Stimulated activated CD4-positive, alpha-beta T cell treated with anti-CD3 and anti-CD28 coated beads, Interleukin-1b, Interleukin-23, amount 100 ng/mL, for 4 hours (primary cell): ENCODE measurements at regions not wholly inside any gene's neighbourhood (a gene's known extent, or its start where the extent isn't known, plus 50 kb on each side); places are given as distances from the start of the nearest gene placed in this dataset.

Experiments
- DNase-seq, 2 donors: peaks; one replicate each; pipeline ENCODE4 v3.0.0-alpha.2; 2020; ENCODE audit warnings: low read depth in 2 of 2

DNA sequence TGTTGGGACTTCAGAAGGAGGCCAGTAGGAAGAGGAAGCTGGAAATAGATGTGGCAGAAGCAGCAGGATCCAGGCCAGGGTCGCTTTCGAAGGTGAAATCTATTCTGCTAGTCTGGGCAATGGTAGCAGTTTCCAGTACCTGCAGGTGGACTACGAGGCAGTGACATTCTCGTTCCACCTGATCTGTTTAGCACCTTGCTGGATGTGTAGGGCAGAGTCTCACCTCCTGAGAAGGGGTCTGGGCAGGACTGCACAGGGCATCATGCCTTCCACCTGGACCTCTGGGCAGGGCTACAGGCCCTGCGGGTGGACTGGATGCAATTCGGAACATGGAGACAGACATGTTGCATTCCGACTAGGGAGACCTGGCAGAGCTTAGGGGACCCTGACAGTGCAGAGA is 254.8 kb upstream of the ZNF32 start:
- no peak for DNase-seq

DNA sequence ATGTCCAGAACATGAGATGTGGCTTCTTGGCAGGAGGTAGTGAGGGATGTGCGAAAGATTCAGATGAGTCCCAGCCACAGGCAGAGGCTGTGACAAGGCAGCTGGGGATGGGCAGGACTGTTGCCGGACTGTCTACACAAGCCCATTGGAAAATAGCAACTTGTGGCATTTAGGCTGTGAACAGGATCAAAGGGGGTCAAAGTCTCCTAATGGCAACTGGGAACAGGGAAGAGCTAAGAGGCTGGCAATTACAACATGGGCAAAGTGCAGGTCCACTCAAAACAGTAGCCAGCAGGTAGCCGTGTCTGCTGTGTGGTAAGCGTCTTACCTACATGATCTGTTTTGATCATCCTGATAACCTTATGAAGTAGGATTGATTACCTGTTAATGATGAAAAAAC is 254.2 kb upstream of the ZNF32 start:
- DNase-seq, result no peak

DNA sequence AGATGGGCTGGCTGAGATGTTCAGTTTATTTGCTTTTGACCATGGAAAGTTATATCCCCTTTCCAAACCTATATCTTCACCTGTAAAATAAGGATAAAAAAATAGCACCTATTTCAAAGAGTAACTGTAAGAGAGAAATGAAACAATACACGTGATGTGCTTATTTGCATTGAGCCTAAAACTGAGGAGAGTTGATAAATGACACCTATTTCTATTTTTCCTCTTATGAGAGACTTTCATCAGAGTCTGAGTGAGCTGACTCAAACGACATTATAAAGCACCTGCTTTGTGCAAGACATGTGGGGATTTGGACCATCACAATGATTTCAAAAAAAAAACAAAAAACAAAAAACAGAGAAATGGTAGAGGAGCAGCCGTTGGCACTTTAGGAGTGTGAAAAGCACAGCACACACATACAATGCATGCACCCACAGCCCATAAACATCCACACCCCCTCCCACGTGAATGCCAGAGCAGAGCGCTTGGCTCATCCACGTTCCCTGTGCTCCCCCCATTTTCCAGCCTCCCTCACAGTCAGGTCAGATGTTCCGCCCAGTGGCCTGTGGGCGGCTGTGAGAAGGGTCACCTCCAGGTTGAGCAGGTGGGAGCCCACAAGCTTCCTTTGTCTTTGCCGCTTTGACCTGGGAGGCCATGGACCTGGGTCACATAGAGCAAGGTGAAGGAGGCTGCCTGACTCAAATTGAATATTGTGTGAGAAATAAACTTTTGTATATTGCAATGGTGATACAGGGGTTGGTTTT is 253.2 kb upstream of the ZNF32 start:
- DNase-seq, result no peak

DNA sequence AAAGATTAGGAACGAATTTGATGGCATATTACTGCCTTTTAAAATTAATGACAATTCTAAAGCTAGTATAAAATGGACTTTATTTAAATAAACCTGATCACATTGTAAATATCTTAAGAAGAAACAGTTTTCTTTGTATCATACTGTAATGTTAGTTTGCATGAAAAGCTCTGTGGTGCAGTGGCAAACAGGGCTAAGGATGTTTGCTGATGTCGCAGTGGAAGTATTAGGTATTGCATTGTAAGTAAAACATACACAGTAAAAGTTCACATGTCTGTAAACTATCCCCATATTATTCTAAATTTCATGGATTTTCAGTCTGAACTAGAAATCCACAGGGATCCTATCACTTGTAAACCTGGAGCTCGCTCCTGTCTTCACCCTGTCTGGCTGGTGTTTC is 252.6 kb upstream of the ZNF32 start:
- DNase-seq, result no peak

DNA sequence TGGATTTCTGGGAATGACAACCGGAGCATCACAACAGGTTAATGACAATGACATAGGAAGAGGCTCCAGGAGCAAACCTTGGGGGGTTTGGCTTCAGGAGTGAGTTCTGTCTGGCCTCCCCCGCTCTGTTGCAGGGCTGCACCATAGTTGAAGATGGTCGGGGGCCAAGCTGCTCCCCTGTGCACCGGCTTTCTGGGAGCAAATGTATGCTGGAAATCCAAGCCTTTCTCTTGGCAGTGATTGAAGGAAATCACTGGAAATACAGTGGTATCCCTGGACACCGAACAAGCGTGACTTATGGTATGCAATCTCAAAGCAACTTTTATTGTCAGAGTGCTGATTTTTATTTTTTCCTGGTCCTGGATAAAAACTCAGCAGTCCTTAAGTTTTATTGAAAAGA is 251.9 kb upstream of the ZNF32 start:
- DNase-seq, result no peak

DNA sequence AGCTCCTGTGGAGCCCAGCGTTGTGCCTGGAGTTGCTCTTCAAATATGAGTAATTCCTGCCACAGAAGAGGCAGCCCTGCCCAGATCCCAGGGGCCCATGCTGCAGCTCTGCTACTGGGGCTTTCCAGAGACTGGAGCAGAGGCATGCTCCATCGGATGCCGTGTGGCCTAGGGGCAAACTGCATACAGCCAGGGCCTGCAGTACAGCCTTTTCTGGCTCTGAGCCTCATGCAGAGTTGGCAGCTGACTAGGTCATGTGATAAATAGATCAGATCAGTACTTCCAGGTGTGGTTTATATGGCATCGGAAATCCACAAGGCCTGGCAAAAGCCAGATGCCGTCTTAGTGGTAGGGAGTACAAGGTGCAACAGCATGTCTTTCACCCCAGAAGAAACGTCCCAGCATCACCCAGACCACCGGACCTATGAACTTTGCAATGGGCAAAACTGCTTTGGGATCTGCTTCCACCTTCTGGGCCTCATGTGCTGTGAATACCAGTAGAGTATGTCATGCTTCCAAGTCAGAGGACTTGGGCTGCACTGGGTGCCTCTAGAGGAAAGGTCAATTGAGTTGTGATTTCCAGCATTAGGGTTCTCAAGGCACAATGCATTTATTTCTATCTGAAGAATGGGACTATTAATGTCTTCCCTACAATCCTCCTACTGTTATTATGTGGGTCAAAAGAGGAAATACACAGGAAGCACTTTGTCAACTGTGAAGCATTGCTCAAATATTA is 250.7 kb upstream of the ZNF32 start:
- DNase-seq, result no peak

DNA sequence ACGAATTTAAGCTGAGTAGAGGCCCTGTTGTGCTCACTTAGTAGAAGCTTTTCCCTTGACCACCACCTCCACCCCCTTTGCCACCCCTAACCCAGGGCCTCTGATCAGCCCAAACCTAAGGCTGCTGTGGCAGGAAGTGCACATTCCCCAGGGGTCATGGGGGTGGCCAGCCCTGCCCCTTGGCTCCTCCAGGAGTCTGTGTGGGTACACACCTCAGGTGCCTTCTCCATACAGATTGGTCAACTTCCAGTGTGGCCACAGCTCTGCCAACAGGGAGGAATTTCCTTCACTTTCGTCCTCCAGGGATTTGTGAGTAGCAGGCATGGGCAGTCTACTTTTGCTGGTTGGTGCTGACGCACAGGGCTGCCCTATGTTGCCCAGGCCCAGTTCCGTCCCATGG is 249.9 kb upstream of the ZNF32 start:
- DNase-seq, result no peak

DNA sequence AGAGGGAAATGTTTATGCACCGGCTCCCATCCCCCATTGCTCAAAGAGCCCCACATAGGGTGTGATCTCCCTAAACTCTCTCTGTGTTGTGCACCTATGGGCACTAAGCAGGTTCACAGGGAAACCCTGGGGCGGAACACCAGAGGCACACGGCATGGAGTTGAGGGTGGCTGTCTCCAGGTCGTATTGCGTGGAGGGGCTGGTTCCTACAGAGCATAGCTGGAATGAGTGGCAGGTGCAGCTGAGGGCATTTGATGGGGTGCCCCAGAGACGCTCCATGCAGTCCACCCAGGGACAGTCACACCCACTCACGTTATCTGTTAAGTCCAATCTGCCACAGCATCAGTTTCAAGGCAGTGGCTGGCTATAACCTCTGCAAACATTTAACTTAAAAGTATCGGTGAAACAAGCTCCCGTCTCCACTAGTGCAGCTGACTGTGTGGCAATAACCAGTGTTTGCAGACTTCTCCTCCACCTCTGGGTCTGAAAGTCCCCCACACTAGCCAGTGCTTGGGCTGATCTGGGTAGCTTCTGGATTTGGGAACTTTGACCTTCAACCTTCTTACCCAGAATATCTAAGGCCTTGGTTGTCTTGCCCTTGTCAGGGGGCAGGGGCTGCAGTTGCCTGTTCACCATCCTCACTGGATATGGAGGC is 249.2 kb upstream of the ZNF32 start:
- DNase-seq, result no peak

DNA sequence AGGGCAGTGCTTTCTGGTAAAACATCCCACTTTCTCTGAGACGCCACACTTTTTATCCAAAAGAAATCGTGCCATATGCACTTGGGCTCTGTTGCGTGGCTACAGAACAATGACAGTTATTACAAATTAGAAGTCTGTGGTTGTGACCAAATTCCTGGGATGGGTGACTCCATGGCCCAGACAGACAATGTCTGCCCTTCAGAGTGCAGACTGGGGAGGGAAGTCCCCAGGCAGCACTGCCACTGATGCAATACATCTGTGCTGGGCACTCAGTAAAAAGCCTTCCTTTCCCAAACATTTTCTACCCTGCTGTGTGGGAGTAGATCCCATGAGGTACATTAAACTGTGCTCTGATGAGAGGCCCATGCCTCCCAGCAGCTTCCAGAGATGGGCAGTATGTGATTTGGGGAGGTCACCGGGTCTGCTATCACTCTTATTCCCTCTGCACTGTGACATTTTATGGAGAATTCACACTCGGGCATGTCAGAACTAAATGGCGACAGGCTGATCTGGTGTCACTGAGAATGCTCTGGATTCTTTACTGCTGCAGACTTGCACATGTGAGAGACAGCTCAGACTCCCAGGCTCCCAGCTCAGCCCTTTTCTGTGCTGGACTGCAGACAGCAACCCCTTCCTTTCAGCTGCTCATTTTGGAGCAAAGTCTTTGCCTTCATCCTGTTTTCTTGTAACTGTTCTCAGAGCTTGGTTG is 243.5 kb upstream of the ZNF32 start:
- DNase-seq, result no peak

DNA sequence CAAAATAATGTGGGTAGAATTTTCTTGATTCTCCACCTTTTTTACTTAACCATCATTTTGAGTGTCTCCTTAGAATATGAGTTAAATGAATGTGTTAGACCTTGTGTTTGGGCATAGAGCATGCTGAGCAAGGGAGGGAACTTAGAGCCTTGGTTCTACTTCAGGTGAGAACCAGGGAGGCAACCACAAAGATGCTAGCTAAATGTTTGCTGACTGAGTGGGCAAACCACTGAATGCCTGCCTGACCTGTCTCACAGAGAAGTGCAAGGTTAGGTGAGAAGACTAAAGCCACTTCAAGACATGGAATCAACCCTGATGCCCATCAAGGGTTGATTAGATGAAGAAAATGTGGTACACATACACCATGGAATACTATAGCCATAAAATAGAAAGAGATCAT is 242.6 kb upstream of the ZNF32 start:
- no peak for DNase-seq

DNA sequence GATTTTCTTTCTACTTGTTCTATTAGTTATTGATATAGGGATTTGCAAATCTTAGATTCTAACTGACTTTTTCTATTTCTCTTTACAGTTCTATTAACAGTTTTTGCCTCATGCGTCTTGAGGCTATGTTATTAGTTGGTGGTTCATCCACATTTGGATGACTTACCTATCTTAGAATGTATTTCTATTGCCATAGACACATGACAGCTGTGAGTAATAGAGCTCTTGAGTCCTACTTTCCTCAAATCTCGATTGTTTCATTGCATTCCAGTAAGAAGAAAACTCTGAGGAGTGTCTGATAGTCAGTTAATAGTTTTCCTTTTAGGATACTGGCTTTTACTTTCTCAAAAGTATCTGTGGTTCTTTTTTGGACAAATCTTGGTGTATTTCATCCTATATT is 241.4 kb upstream of the ZNF32 start:
- no peak for DNase-seq

DNA sequence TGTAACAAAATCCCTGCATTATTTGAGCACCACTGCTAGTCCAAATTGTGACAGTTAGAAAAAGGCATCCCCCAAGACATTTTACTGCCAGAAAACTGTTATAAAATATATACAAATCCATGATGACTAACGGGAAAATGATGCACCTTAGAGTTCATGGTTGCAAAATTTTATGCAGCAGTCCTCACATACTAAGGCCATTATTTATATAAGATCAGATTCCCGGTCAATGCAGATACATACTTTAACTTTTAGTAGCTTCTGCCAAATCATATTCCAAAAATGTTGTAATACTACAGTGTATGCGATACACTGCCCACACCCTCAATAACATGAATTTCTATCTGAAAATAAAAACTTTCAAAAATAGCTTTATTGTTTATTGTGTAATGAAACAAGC is 239.9 kb upstream of the ZNF32 start:
- DNase-seq, result no peak

DNA sequence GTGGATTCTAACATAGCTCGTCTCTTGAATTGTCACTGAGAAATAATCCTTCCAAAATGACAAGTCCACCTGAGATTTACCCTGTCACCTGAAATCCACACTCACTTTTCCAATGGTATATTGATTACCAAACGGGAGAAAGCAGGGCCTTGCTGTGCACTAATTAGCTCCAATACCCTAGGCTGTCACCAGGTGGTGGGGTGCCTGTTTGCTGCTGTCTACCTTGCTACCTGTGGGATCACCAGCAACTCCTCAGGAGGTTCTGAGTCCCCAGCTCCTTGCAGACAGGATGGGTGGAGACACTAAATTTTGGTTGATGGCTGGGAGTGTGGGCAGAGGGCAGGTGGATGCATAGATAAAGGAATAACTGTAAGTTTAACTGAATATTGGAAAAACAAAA is 237.2 kb upstream of the ZNF32 start:
- DNase-seq, result no peak

DNA sequence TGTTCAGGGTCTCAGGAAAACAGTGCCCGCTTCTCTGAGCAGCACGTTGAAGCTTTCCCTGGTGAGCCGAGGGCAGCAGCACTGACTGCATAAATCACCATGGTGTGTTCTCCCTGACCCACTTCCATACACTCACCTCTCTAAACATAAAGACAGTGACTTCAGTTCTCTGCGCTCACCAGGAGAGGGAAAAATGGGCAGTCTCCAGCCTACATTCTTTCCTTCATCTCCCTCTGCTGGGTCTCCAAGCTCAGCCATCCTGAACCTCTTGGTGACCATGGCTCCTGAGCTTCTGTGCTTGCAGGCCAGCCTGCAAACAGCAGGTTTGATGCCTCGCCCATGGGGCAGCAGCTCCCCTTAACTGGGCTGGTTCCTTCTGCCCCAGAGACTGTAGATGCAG is 236.6 kb upstream of the ZNF32 start:
- DNase-seq, result no peak

DNA sequence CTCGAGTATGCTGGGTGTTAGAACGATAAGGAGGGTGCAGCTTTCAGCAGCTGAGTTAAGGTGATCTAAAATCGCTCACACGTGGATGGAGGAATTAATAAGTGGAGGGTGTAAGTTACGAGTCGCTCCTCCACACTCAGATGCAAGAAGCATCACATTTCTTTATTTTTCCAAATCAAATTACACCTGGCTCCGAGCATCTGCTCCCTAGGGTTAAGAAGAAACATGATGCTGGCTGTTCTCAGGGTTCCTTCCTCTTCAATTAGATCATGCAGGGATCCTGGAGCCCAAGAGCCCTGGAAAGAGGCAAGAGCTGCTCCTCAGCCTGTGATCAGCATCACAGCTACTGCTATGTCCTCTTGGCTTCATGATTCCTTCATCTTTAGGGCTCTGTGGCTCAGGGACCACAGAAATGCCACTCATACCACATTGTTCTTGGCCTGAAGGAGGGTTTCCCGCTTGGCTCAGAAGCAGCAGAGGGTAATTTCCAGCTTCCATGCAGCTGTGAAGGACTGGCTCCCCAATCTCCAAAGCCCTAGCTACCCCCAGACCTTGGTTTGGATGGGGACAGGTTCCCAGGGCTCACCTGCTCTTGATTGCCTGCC is 235.9 kb upstream of the ZNF32 start:
- DNase-seq, result no peak

DNA sequence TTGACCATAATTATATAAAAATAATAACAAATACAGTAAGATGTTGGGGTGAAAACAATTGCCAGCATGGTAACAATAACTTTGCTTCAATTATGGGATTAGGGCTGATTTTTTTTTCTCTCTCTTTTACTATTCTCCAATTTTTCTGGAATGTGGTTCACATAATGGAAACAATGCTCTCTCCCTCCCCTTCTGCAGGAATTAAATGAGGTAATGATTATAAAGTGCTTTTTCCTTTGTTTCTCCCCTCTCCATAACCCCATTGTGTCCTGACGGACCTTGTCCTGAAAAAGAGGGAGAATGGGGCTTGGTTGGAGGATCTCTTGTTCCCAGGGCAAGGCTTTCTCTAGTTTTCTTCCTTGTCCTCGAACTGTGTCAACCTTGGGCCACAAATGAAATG is 234.0 kb upstream of the ZNF32 start:
- DNase-seq, result no peak

DNA sequence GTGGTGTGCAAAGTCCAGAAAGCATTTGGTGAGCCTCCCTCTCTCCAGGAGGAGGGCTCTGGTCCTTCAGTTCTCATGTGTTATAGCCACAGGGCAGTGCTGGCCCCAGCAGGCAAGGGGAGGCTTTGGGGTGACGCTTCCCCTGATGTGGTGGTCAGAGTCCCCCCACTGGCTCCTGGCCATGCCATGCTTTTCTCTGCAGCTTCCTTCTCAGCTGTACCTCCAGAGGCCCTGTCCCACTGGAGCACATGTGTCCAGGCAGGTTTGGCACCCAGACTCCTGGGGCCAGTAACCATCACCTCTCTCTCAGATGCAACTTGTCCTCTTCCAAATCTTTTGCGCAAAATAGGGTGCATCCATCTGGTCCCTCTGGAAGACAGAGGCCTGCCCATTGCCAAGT is 233.0 kb upstream of the ZNF32 start:
- no peak for DNase-seq

DNA sequence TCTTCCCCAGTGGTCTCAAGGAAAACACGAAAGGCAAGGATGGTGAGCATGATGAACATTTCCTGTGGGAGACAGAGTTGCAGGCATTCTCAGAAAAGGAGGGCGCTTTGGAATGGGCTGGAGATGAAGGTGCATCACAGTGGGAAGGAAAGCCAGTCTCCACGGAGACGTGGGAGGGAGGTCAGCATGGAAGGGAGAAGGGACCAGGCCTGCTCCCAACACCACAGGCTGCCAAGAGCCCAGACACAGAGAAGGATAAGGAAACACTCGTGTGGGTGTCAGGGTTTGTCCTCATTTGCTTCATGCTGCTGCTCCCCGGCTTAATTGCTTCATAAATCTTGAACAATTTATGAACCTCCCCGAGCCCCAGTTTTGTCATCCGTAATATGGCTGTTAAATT is 231.5 kb upstream of the ZNF32 start:
- no peak for DNase-seq

DNA sequence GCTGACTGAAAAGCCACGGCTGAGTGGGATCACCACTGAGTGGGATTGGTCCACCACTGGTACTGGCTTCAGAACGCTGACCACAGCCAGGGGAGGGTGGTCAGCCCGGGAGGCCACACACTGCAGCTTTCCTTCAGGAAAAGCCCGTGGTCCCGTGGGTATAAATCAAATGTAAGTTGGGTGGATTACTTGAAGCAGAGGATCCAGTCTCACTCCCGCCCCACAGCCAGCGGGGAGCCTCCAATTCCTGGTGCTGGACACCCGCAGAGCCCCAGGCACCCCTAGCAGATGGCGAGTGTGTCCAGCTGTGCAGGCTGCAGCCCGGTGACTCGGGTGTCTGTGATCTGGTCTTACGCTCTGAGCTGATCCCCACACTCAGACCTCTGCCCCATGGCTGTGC is 231.1 kb upstream of the ZNF32 start:
- no peak for DNase-seq

DNA sequence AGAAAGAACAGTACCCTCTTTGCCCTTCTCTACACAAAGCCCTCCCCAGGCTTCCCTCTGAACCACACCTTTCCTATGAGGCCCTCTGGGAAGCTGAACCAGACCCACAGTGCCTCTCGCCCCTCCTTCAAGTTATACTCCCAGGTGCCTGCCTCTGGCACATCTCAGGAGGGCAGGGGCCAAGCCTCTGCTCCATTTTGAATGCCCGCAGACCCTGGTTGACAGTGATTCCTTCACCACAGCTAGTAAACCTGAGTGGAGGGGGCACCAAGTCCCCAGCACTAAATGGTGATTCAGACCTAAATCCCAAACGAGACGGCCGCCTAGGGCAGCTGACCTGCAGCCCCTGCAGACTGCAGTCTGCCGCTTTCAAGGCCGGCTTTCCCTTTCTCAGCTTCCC is 230.5 kb upstream of the ZNF32 start:
- DNase-seq, result no peak

DNA sequence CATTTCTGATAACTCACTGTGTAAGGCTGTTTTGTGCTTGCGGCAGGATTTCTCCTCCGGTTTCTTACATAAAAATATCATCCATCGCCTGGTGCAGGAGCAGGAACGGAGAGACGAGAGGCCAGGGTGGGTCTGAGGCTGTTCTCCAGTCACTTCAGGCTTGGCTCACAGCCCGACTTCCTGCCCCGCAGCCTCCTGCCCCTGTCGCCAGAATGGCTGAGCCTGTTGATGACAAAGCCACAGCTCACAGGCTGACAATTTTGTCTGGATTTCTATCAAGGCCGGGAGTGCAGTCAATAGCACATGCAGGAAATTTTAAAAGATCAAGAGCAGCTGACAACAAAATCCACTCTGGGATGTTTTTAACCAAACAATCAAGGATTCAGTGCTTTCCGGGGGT is 229.7 kb upstream of the ZNF32 start:
- DNase-seq, result no peak

DNA sequence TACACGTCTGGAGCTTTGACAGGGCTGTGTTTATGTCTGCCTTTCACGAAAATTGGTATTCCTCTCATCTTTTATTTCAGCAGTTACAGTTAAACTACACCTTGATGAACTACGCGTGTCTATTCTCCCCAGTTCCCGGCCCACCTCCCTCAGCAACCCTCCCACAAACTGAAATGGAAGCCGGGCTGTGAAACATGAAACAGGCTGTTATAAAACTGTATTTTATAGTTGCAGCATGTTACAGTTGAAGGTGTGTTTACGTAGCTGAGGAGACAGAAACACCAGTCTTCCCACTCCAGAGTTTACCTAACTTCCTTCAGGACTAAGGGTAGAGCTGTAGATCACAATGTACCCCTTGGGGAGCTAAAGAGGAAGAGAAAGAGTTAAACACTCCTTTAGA is 228.3 kb upstream of the ZNF32 start:
- DNase-seq, result no peak
